Pancreas (tissue), 10 donors: ENCODE measurements at regions not wholly inside any gene's neighbourhood (a gene's known extent, or its start where the extent isn't known, plus 50 kb on each side); places are given as distances from the start of the nearest gene placed in this dataset.

Experiments
- ATAC-seq, 4 donors: fragments of 200-7000 bp; cut with Tn5 transposase; one replicate each; pipeline versions ENCODE4 v1.8.0 to v1.9.1; 2020; ENCODE audit warnings: mild to moderate bottlenecking in 4 of 4, moderate library complexity in 4 of 4
- DNase-seq, 6 donors: peaks; one replicate each; pipeline ENCODE4 v3.0.0-alpha.2; 2020
- FAIRE-seq: peaks from 2 replicates; lab custom pipeline; 2012; peaks lifted over from hg19 to GRCh38; lab: Jason Lieb, UNC
- H3K27ac ChIP-seq, 4 donors: fragments of 200-600 bp; sonication (generic); 1 replicate in 3 of 4; 2 replicates in 1 of 4; pipeline versions ENCODE4 v1.5.0 to v1.8.0; 2020
- H3K27me3 ChIP-seq, 4 donors: fragments of 200-600 bp; one replicate each; pipeline ENCODE4 v1.8.0; 2021
- H3K36me3 ChIP-seq, 3 donors: fragments of 200-600 bp; sonication (generic) in 1 of 3; one replicate each; pipeline versions ENCODE4 v1.5.0 to v1.8.0; 2020 to 2021
- H3K4me1 ChIP-seq, 3 donors: fragments of 200-600 bp; one replicate each; pipeline ENCODE4 v1.8.0; 2021
- H3K4me3 ChIP-seq, 4 donors: fragments of 200-600 bp; sonication (generic) in 2 of 4; one replicate each; pipeline versions ENCODE4 v1.5.0 to v1.8.0; 2020 to 2021
- H3K9me3 ChIP-seq, 4 donors: fragments of 200-600 bp; one replicate each; pipeline ENCODE4 v1.8.0; 2021
- WGBS, 2 donors: extraction: QIAGEN DNeasy Blood & Tissue Kit; methylation state at CpG; one replicate each; pipeline ENCODE4 v1.1.7; 2013; 5-methylcytosine and 5-hydroxymethylcytosine counted together
- intact Hi-C, 3 donors: fragments of 100-400 bp; cut with DNase I; formaldehyde crosslinking; loops; one replicate each; pipeline versions ENCODE4 v1.11.1 to v1.14.2; 2022
- TF ChIP-seq, protein P1 (sequence below), 4 donors: fragments of 200-600 bp; sonication (generic) in 3 of 4; IDR thresholded peaks; one replicate each; pipeline versions ENCODE4 v1.5.0 to v1.8.0; 2021; ENCODE audit warnings: antibody characterized with exemption in 4 of 4
- donor health status: healthy with polysubstance abuse.
- donor health status: DM: no; HTN: no; CAD: no; lungs with moderate emphysema.
- donor health status: DM: no; HTN: no; CAD: no.
- donor health status: control.
- donor health status: control.
- donor health status: Bipolar disorder and iron deficiency.
- donor health status: DM: yes; HTN: yes; CAD: no.
- donor health status: DM: no; HTN: no; CAD: no.
- donor health status: DM: no; HTN: no; CAD: no.
- donor health status: DM: yes; HTN: yes; CAD: no.

DNA sequence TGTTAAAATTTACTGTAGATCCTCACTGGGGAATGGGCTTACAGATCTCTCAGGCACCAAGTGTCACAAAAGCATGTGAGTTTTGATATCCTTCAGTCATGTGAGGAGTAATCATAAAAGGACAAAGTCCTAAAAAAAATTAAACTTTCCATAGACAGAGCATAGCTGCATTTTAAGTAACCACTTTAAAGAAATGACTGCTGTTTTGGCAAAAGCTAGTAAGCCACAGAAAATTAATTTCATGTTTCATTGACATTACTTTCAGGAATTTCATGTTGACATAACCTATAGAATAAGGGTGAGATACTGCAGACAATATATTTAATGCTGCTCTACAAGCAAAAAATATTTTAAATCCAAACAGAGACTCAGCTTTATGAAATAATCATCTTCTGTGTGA, 156.3 kb downstream of the LYPLAL1 start:
- no peaks in the 10 kb centered on the region for H3K9me3 ChIP-seq
- TF ChIP-seq, protein P1, sequence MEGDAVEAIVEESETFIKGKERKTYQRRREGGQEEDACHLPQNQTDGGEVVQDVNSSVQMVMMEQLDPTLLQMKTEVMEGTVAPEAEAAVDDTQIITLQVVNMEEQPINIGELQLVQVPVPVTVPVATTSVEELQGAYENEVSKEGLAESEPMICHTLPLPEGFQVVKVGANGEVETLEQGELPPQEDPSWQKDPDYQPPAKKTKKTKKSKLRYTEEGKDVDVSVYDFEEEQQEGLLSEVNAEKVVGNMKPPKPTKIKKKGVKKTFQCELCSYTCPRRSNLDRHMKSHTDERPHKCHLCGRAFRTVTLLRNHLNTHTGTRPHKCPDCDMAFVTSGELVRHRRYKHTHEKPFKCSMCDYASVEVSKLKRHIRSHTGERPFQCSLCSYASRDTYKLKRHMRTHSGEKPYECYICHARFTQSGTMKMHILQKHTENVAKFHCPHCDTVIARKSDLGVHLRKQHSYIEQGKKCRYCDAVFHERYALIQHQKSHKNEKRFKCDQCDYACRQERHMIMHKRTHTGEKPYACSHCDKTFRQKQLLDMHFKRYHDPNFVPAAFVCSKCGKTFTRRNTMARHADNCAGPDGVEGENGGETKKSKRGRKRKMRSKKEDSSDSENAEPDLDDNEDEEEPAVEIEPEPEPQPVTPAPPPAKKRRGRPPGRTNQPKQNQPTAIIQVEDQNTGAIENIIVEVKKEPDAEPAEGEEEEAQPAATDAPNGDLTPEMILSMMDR (IDR thresholded peaks at IDR 0.05) = no peak
- FAIRE-seq = no peak

DNA sequence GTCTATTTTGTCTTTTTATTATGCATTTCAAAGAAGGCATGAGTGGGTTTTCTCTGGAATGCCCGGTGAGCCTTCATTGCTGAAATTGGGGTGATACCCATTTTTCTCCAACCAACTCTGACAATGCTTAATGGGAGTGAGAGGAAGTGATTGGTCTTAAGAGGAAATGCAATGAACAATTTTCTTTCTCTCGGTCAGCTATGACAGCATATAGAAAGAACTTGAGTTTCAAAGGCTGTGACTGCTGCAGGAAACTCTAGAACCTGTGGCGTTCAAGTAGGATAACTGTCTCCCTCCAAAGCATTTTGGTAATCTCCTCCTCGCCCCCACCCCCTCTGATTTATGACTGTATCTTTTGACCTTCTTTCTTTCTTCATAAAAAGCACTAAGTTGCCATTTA, 155.9 kb downstream of the LYPLAL1 start:
- FAIRE-seq (no peak), DNase-seq (no peak), ATAC-seq (no peak)
- Histone ChIP-seq H3K4me1 (peaks cover 0 to 13% (median 0%) of the 10 kb centered on the region in 3 donors), H3K36me3 (no peaks in the 10 kb centered on the region), H3K4me3 (no peak overlapping the region), H3K27me3 (no peaks in the 10 kb centered on the region), H3K9me3 (no peaks in the 10 kb centered on the region), H3K27ac (no peak overlapping the region)
- TF ChIP-seq, protein P1 (IDR thresholded peaks at IDR 0.05) = no peak
- 80 to 84% methylated on average over 4 of the region's 4 CpGs for WGBS, 2 donors
- intact Hi-C loops = no loop called here

More for the DNA sequence above, 156.3 kb downstream of the LYPLAL1 start:
- DNase-seq (no peak), ATAC-seq (no peak)
- no peaks in the 10 kb centered on the region for H3K27me3 ChIP-seq
- no peak overlapping the region for H3K4me3 ChIP-seq
- intact Hi-C loops = no loop called here
- H3K27ac ChIP-seq = no peak overlapping the region
- no peaks in the 10 kb centered on the region for H3K36me3 ChIP-seq
- peaks cover 0 to 13% (median 0%) of the 10 kb centered on the region in 3 donors for H3K4me1 ChIP-seq

DNA sequence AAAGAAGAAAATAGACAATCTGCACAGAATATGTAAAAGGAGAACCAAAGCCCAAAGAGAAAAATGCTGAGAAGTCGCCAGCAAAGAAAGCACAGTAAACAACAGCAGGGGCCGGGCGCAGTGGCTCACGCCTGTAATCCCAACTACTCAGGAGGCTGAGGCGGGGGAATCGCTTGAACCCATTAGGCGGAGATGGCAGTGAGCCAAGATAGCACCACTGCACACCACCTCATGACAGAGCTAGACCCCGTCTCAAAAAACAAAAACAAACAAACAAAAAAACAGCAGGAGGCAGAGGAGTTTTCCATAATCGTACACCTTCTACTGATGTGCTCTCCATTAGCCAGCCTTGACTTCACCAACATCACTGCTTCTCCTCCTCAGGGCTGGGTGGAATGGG, 153.2 kb downstream of the LYPLAL1 start:
- H3K9me3 ChIP-seq = no peaks in the 10 kb centered on the region
- WGBS, 2 donors = 93 to 94% methylated on average over 9 of the region's 9 CpGs
- no peaks in the 10 kb centered on the region for H3K27me3 ChIP-seq
- H3K36me3 ChIP-seq = no peaks in the 10 kb centered on the region
- TF ChIP-seq, protein P1 (IDR thresholded peaks at IDR 0.05) = no peak
- peaks cover 0 to 11% (median 0%) of the 10 kb centered on the region in 3 donors for H3K4me1 ChIP-seq
- no peak for DNase-seq
- ATAC-seq = no peak
- intact Hi-C loops = no loop called here
- H3K4me3 ChIP-seq = no peak overlapping the region
- FAIRE-seq = no peak
- no peak overlapping the region for H3K27ac ChIP-seq

DNA sequence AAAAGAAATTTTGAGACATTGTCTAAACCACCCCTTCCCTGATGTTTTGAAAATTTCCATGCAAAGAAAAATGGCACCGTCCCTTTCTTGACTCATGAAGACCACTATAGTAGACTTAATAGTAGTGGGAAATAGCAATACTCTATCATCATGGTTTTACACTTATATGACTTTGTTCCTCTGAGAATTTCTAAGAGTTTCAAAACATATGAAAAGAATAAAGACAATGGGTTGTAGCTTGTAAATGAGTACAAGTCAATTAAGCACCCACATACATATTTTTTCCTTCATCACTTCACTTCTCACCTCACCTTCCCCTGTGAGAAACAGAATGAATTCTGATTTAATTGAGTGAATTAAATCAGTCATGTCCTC, 151.7 kb downstream of the LYPLAL1 start:
- no peaks in the 10 kb centered on the region for H3K9me3 ChIP-seq
- 94 to 99% methylated on average over 1 of the region's 1 CpG for WGBS, 2 donors
- no peak for ATAC-seq
- intact Hi-C loops = no loop called here
- FAIRE-seq = no peak
- no peaks in the 10 kb centered on the region for H3K27me3 ChIP-seq
- H3K4me1 ChIP-seq = no peaks in the 10 kb centered on the region
- no peak for DNase-seq
- TF ChIP-seq, protein P1 (IDR thresholded peaks at IDR 0.05) = no peak
- H3K36me3 ChIP-seq = no peaks in the 10 kb centered on the region
- H3K27ac ChIP-seq = no peak overlapping the region
- no peak overlapping the region for H3K4me3 ChIP-seq

DNA sequence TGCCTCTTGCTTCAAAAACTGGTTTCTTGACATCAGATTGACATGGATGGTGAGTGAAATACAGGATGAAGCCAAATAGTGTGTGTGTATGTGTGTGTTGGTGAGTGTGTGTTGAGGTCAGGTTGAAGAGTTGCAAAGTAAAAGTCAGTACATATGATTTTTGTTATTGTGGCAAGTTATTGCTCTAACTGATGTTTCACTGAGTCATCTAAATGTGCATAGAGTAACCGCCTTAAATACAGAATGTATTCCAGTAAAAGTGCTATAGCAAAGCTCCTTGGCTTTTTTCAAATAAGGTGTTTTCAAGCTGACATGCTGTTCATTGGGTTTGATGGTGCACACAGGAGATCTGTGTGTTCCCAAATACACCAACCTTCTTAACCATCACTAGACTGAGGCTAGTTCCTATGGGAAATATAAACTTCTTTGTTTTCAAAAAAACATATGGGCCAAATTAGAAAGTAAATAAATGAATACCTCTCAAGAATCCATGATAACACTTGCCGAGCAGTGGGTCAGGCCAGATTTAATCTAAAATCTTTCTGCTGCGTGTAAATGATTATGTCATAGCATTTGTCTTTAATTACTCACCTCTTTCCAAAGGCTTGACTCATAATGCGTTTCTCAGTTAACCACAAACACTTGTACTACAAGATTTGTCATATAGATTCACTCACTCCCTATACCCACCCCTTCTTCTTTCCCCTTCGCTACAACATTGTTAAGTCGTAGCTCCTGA, 151.1 kb downstream of the LYPLAL1 start:
- 84 to 86% methylated on average over 6 of the region's 6 CpGs for WGBS, 2 donors
- ATAC-seq = no peak
- intact Hi-C loops = no loop called here
- no peaks in the 10 kb centered on the region for H3K4me1 ChIP-seq
- no peak for DNase-seq
- no peaks in the 10 kb centered on the region for H3K36me3 ChIP-seq
- FAIRE-seq = no peak
- H3K4me3 ChIP-seq = no peak overlapping the region
- H3K27ac ChIP-seq = no peak overlapping the region
- TF ChIP-seq, protein P1 (IDR thresholded peaks at IDR 0.05) = no peak
- H3K27me3 ChIP-seq = no peaks in the 10 kb centered on the region
- no peaks in the 10 kb centered on the region for H3K9me3 ChIP-seq
